Transverse colon (tissue), 4 donors: ENCODE measurements at regions not wholly inside any gene's neighbourhood (a gene's known extent, or its start where the extent isn't known, plus 50 kb on each side); places are given as distances from the start of the nearest gene placed in this dataset.

ENCODE experiments used
- DNase-seq: peaks from one replicate; pipeline ENCODE4 v3.0.0-alpha.2; 2019
- H3K27ac ChIP-seq, 4 donors: fragments of 200-600 bp; sonication (generic); 2 replicates each; pipeline ENCODE4 v1.5.1; 2016 to 2018; ENCODE audit warnings: inconsistent platforms in 4 of 4
- H3K27me3 ChIP-seq: fragments of 200-600 bp; sonication (generic); 2 replicates; pipeline ENCODE4 v1.5.1; 2017; ENCODE audit warnings: inconsistent platforms
- H3K36me3 ChIP-seq, 4 donors: fragments of 200-600 bp; sonication (generic); 2 replicates each; pipeline ENCODE4 v1.5.1; 2017 to 2019; ENCODE audit warnings: inconsistent platforms in 4 of 4
- H3K4me1 ChIP-seq, 4 donors: fragments of 200-600 bp; sonication (generic); 2 replicates each; pipeline ENCODE4 v1.5.1; 2017 to 2020; ENCODE audit warnings: inconsistent platforms in 4 of 4
- H3K4me3 ChIP-seq, 4 donors: fragments of 200-600 bp; sonication (generic); 1 replicate in 1 of 4; 2 replicates in 3 of 4; pipeline versions ENCODE4 v1.5.1 to v1.6.1; 2017 to 2019; ENCODE audit warnings: inconsistent platforms in 4 of 4
- H3K9me3 ChIP-seq, 2 donors: fragments of 200-600 bp; sonication (generic); 2 replicates each; pipeline ENCODE4 v1.5.1; 2017 to 2019; ENCODE audit warnings: inconsistent platforms in 2 of 2
- EP300 ChIP-seq: sonication (generic); formaldehyde crosslinking; IDR thresholded peaks from one replicate; pipeline ENCODE4 v1.6.1; 2017; ENCODE audit warnings: antibody characterized with exemption, low read depth
- POLR2A ChIP-seq: fragments of 450-650 bp; IDR thresholded peaks from one replicate; pipeline ENCODE4 v1.6.1; 2016; ENCODE audit warnings: antibody characterized with exemption, mild to moderate bottlenecking, moderate library complexity
- POLR2AphosphoS5 ChIP-seq, 3 donors: sonication (generic); formaldehyde crosslinking; IDR thresholded peaks; one replicate each; pipeline ENCODE4 v1.6.1; 2016; ENCODE audit warnings: antibody characterized with exemption in 3 of 3
- WGBS, 2 donors: methylation state at CpG; one replicate each; pipeline ENCODE4 v1.1.5; 2018; ENCODE audit warnings: low coverage in 1 of 2; 5-methylcytosine and 5-hydroxymethylcytosine counted together
- in situ Hi-C, 4 donors: fragments of 200-750 bp; cut with MboI; loops; one replicate each; pipeline versions ENCODE4 v1.15.0 to v1.15.1; 2017; ENCODE audit warnings: low sequenced_read_pairs in 3 of 4, low pct_ligation_motif_present in 1 of 4, low pct_unique_long_range_greater_than_20kb in 1 of 4
- intact Hi-C: fragments of 100-400 bp; cut with DNase I; formaldehyde crosslinking; loops from one replicate; pipeline ENCODE4 v1.15.1; 2023; ENCODE audit warnings: low total_unique reads
- TF ChIP-seq, protein P1 (sequence below), 5 experiments: fragments of 200-600 bp in 3 of 5; fragments of 450-650 bp in 2 of 5; sonication (generic) in 3 of 5; IDR thresholded peaks; 1 replicate in 2 of 5; 2 replicates in 3 of 5; pipeline ENCODE4 v1.5.1; 2016 to 2017; ENCODE audit warnings: antibody characterized with exemption in 5 of 5, inconsistent platforms in 3 of 5, mild to moderate bottlenecking in 2 of 5, moderate library complexity in 1 of 5

GRCh38 chr17:5667871-5668270 is 83.6 kb upstream of the NLRP1 start:
- Histone ChIP-seq H3K4me1 (no peaks in the 10 kb centered on the region), H3K27me3 (peaks cover 21% of the 10 kb centered on the region), H3K27ac (no peak overlapping the region), H3K9me3 (no peaks in the 10 kb centered on the region), H3K4me3 (no peak overlapping the region), H3K36me3 (no peaks in the 10 kb centered on the region)
- TF ChIP-seq EP300 (no peak), POLR2A (no peak), POLR2AphosphoS5 (IDR thresholded peaks at IDR 0.05) (no peak)
- TF ChIP-seq, protein P1, sequence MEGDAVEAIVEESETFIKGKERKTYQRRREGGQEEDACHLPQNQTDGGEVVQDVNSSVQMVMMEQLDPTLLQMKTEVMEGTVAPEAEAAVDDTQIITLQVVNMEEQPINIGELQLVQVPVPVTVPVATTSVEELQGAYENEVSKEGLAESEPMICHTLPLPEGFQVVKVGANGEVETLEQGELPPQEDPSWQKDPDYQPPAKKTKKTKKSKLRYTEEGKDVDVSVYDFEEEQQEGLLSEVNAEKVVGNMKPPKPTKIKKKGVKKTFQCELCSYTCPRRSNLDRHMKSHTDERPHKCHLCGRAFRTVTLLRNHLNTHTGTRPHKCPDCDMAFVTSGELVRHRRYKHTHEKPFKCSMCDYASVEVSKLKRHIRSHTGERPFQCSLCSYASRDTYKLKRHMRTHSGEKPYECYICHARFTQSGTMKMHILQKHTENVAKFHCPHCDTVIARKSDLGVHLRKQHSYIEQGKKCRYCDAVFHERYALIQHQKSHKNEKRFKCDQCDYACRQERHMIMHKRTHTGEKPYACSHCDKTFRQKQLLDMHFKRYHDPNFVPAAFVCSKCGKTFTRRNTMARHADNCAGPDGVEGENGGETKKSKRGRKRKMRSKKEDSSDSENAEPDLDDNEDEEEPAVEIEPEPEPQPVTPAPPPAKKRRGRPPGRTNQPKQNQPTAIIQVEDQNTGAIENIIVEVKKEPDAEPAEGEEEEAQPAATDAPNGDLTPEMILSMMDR (IDR thresholded peaks at IDR 0.05), result no peak
- no peak for DNase-seq
- intact Hi-C loops (no loop called here), in situ Hi-C loops (no loop called here)
- 37% methylated on average over 6 of the region's 6 CpGs; no CpG with 5 or more reads in 1 of the 2 donors for WGBS, 2 donors

GRCh38 chr17:5668557-5669138 is 84.3 kb upstream of the NLRP1 start:
- H3K36me3 ChIP-seq, result no peaks in the 10 kb centered on the region
- no peak for TF ChIP-seq EP300
- no peak for TF ChIP-seq POLR2AphosphoS5 (IDR thresholded peaks at IDR 0.05)
- no peak for TF ChIP-seq POLR2A
- TF ChIP-seq, protein P1 (IDR thresholded peaks at IDR 0.05), result no peak
- WGBS, 2 donors, result 43 to 63% methylated on average over 1 to 2 of the region's 2 CpGs
- intact Hi-C loops (no loop called here), in situ Hi-C loops (no loop called here)
- no peak overlapping the region for H3K27ac ChIP-seq
- H3K9me3 ChIP-seq, result no peaks in the 10 kb centered on the region
- H3K27me3 ChIP-seq, result peaks cover 21% of the 10 kb centered on the region
- no peak overlapping the region for H3K4me3 ChIP-seq
- no peak for DNase-seq
- no peaks in the 10 kb centered on the region for H3K4me1 ChIP-seq

GRCh38 chr17:5669191-5669590 is 84.9 kb upstream of the NLRP1 start:
- Histone ChIP-seq H3K27me3 (peaks cover 18% of the 10 kb centered on the region), H3K9me3 (no peaks in the 10 kb centered on the region), H3K27ac (no peak overlapping the region), H3K36me3 (no peaks in the 10 kb centered on the region), H3K4me3 (no peak overlapping the region), H3K4me1 (no peaks in the 10 kb centered on the region)
- no peak for DNase-seq
- 53 to 69% methylated on average over 3 to 5 of the region's 5 CpGs for WGBS, 2 donors
- intact Hi-C loops (no loop called here), in situ Hi-C loops (no loop called here)
- TF ChIP-seq POLR2A (no peak), POLR2AphosphoS5 (IDR thresholded peaks at IDR 0.05) (no peak), EP300 (no peak)
- TF ChIP-seq, protein P1 (IDR thresholded peaks at IDR 0.05), result no peak

- WGBS, 2 donors, result 87% methylated on average over 3 of the region's 3 CpGs; no CpG with 5 or more reads in 1 of the 2 donors
- DNase-seq, result no peak
- Histone ChIP-seq H3K9me3 (no peaks in the 10 kb centered on the region), H3K4me3 (no peak overlapping the region), H3K4me1 (no peaks in the 10 kb centered on the region), H3K27ac (no peak overlapping the region), H3K27me3 (peaks cover 12% of the 10 kb centered on the region), H3K36me3 (no peaks in the 10 kb centered on the region)
- intact Hi-C loops (no loop called here), in situ Hi-C loops (no loop called here)
- no peak for TF ChIP-seq POLR2AphosphoS5 (IDR thresholded peaks at IDR 0.05)
- no peak for TF ChIP-seq EP300
Measured at GRCh38 chr17:5672141-5672540, 87.8 kb upstream of the NLRP1 start.
